Activated CD4-positive, alpha-beta T cell treated with anti-CD3 and anti-CD28 coated beads, Interleukin-2, amount 50 U/mL, for 4 hours (primary cell): ENCODE measurements at regions not wholly inside any gene's neighbourhood (a gene's known extent, or its start where the extent isn't known, plus 50 kb on each side); places are given as distances from the start of the nearest gene placed in this dataset.

Experiments
- DNase-seq, 2 experiments: peaks; one replicate each; pipeline ENCODE4 v3.0.0-alpha.2; 2020

DNA sequence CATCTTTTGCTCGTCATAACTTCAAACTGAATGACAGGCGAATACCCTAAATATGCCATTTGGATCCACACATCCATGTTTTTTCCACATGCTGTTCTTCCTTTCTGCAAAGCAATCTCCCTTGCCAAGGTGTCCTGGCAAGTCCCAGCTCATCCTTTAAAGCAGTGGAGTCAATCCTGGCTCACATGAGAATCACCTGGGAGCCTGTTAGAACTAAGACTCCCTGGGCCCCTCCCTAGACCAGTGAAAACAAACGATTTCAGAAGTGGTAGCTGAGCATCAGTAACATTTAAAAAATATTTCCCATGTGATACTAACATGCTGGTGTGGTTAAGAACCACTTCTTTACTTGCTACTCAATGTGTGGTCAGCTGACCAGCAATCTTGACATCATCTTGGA, 50.6 kb upstream of the PARD3B start:
- no peak for DNase-seq

DNA sequence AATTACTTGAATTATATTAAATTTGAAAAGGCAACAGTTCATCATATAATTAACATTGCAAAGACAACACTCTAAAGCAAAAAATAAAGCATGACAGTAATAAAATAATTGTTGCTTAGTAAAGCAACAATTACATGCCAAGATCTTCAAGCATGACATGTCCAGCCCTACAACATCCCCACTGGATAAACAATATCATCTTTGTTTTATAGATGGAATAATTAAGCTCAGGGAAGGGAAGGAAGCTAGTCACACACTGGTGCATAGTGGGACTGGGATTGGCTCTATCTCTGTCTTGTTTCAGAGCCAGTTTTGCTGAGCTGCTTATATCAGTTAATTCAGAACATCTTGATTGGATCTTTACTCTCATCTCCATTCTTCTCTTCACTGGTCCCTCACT, 49.9 kb upstream of the PARD3B start:
- no peak for DNase-seq
